Stimulated activated CD8-positive, alpha-beta memory T cell treated with anti-CD3 and anti-CD28 coated beads, Interleukin-7, amount 100 ng/mL, for 1 hour (primary cell): ENCODE measurements at regions not wholly inside any gene's neighbourhood (a gene's known extent, or its start where the extent isn't known, plus 50 kb on each side); places are given as distances from the start of the nearest gene placed in this dataset.
"Not testable (repeated sequence)": the region's sequence is repeated elsewhere in the genome, so short reads cannot be mapped to it uniquely, and the experiment has no call there.

Source experiments
- DNase-seq, 2 donors: peaks; one replicate each; pipeline ENCODE4 v3.0.0-alpha.2; 2020; ENCODE audit warnings: low read depth in 2 of 2

- DNase-seq: no peak
These were observed 168.7 kb upstream of the TENM4 start for GRCh38 chr11:79609511-79609910.

DNA sequence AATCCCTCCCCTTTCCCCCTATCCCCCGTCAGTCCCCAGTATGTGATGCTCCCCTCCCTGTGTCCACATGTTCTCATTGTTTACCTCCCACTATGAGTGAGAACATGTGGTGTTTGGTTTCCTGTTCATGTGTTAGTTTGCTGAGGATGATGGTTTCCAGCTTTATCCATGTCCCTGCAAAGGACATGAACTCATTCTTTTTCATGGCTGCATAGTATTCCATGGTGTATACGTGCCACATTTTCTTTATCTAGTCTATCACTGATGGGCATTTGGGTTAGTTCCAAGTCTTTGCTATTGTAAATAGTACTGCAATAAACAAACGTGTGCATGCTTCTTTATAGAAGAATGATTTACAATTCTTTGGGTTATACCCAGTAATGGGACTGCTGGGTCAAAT lies 165.6 kb upstream of the TENM4 start:
- DNase-seq: not testable (repeated sequence)

DNA sequence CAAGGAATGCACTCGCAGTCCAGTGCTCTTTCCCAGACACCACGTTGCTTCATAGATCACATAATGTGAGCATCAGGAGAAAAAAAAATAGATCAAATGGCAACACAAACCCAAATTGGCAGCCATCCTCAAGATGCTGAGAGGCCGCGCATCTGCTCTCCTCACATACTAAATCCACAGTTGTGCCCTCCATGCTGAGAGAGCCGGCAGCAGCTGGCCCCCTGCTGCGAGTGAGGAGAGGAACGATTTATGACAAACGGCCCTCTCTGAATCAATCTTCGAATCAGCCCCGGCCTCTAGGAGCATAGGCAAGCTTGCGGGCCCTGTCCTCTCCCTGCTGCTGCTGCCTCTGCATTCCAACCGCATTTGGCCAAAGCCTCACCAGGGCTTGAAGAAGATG lies 159.9 kb upstream of the TENM4 start:
- DNase-seq: no peak

DNA sequence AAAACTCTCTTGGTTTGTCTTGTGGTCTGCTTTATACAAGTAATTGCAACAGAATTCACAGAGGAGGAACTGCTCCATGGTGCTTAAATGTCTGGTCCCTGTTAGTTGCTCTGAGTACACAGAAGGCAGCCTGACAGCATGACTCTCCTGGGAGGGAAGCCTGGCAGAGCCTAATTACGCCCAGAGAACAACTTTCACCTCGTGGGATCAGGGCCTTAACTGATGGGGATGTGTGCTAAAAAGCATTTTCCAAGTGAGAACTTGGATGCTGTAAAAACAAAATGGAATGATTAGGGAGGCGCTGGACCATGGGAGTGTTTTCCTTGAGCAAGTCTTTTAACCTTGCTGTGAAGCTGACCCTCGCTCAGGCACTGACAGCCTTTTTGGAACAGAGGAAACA lies 154.0 kb upstream of the TENM4 start:
- no peak for DNase-seq

DNA sequence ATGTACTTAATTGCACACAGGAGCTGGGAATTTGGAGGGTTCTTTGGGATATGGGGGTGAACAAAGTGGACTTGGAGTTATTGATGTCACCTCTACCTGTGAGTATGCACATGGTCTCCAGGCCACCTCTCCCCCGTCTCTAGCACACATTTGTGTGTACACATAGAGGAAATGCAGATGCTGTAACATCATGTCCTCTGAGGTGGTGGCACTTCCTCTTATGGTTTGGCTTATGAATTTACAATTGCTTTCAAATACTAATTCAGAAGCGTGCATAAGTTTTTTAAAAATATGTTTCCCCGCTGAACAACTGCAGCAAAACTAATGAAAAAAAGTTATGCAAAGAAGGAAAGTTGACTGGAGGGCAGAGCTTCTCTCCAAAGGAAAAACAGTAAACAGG lies 152.0 kb upstream of the TENM4 start:
- DNase-seq: no peak

DNA sequence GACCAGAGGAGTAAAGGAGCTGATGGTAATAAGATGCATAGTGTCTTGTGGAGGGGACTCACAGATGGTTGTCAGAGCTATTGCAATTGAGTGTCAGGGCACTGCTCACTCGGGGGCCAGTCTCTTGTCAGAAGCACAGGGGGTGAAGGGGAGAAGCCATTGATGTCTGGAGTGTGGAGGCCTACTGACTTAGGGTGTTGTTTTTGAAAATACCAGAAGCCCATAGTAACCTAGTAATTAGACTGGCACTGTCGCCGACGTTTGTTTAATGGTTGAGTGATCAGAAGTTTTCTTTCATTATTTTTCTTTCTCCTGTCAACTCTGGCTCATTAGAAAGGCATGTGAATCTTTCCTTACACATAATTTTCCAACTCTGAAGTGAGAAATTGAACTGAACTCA lies 151.6 kb upstream of the TENM4 start:
- no peak for DNase-seq

GRCh38 chr11:79582434-79582833 lies 141.6 kb upstream of the TENM4 start:
- no peak for DNase-seq

- DNase-seq: no peak
These were observed 138.2 kb upstream of the TENM4 start for GRCh38 chr11:79579063-79579462.

DNA sequence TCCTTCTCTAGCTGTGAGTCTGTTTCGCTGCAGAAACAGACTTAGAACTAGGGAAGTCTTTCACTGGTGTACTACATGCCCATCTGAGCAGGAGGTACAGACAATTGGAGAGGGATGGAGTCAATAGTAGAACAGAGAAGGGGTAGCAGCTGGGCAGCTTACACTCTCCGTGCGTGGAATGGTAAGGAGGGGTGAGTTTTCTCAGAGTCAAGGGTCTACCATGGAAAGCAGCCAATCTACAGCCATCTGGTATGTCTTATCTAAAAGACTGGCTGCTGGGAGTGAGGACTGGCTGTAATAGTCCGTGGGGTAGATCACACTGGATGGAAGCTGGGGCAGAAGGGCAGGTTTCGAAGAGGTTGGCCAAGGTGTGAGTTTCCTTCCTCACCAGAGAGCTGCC lies 137.3 kb upstream of the TENM4 start:
- DNase-seq: no peak

GRCh38 chr11:79575701-79576100 lies 134.9 kb upstream of the TENM4 start:
- no peak for DNase-seq

DNA sequence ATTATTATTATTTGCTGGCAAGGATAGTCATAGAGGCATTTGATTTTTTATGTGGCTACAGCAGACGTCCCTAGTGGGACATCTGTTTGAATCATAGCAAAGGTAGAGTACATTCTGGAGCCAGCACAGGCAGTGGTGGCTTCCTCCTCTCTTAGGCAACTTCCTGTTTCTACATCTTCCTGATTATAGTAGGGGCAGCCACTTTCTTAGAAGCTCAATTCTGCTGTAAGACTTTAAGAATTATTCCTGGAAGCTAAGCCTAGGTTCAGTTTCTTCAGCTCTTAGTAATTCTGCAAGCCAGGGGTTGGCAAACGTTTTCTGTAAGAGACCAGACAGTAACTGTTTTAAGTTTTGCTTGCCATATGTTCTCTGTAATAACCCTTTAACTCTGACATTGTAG lies 129.3 kb upstream of the TENM4 start:
- DNase-seq: no peak

GRCh38 chr11:79564288-79564925 lies 123.6 kb upstream of the TENM4 start:
- no peak for DNase-seq

DNA sequence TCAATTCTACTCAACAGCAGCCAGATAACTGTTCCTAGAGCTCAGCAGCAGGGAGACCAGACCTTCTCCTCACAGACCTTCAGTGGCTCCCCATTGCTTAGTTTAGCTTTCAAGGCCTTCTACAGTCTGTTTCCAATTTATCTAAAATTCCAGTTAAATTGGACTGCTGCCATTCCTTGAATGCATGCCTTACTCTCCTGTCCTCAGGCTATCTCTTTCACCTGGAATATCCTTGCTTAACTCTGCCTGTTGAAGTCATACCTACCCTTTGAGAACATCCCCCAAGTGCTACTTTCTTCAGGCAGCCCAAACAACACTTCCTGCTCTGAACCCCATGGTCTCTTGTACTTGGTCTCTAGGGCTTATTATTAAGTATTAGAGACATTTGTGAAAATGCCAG lies 120.7 kb upstream of the TENM4 start:
- no peak for DNase-seq

- DNase-seq: no peak
These were observed 110.0 kb upstream of the TENM4 start for GRCh38 chr11:79550809-79551208.

DNA sequence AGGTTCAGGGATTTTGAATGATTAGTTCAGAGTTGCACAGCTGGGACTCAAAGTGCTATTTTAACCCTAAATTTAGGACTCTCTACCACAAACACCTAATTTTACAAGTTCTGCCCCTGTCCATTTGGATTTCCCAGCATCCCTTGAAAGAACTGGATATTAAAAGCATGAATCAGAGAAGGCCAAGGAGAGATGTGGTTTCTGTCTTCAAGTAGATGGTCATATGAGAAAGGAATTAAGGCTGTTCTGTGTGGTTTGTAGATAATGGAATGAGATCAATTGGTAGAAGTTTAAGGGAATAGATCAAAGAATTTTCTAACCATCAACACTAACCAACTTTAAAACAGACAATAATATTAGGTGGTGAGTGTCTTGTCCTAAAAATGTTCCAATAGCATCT lies 106.4 kb upstream of the TENM4 start:
- no peak for DNase-seq

GRCh38 chr11:79546351-79546750 lies 105.5 kb upstream of the TENM4 start:
- DNase-seq: no peak

DNA sequence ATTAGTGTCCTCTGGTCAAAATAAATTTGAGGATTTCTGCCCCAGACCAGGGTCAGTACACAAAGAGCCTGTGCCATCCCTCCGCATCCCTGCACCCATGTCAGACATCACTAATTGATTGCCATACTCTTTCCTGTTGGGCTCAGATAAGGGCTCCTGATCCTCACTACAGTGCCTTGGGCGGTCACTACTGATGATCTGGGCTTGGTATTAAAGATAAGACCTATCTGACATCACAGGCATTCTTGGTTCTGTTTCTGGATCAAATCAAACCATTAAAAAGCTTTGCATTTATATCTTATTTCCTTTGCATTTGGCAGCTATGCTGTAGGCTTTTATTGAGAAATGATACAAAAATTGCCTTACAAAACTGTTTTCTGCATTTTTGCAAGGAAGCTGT lies 103.5 kb upstream of the TENM4 start:
- no peak for DNase-seq

GRCh38 chr11:79543101-79543500 lies 102.3 kb upstream of the TENM4 start:
- no peak for DNase-seq

DNA sequence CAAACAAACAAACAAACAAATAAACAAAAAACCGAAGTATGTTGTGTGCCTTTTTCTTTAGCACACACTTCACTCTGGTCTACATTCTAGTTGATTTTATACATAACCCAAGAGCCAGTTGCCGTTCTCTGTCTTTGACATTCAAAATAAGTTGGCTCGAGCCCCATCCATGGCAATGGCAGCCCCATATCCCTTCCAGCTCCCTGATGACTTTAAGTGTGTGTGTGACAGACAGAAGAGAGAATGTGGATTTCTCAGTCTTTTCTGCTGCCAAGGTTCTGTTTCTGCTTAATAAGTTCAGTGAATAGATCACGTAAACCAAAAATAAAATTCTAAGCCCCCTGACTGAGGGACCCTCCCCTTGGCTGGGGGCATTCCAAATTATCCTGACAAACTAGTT lies 100.6 kb upstream of the TENM4 start:
- no peak for DNase-seq

- no peak for DNase-seq
These were observed 97.9 kb upstream of the TENM4 start for GRCh38 chr11:79538775-79539174.

- DNase-seq: no peak
These were observed 95.5 kb upstream of the TENM4 start for GRCh38 chr11:79536155-79536917.

- no peak for DNase-seq
These were observed 94.8 kb upstream of the TENM4 start for GRCh38 chr11:79535606-79536005.

GRCh38 chr11:79525257-79525656 lies 84.4 kb upstream of the TENM4 start:
- DNase-seq: no peak

GRCh38 chr11:79522626-79523025 lies 81.8 kb upstream of the TENM4 start:
- no peak for DNase-seq
